ENCODE measurements at regions not wholly inside any gene's neighbourhood (a gene's known extent, or its start where the extent isn't known, plus 50 kb on each side); places are given as distances from the start of the nearest gene placed in this dataset.

DNA sequence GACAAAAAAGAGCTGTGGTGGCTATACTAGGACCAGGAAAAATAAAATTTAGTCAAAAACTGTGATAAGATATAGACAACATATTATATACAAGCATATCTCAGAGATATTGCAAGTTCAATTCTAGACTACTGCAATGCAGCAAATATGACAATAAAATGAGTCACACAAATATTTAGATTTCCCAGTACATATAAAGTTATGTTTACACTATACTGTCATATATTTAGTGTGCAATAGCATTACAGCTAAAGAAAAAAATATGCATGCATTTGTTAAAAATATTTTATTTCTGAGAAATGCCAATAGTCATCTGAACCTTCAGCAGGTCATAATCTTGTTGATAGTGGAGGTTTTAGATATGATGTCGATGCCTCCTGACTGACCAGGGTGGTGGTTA is 72.1 kb downstream of the AKR1C4 start:
- TF ChIP-seq, protein P1, sequence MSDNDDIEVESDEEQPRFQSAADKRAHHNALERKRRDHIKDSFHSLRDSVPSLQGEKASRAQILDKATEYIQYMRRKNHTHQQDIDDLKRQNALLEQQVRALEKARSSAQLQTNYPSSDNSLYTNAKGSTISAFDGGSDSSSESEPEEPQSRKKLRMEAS (IDR thresholded peaks at IDR 0.05; ENCODE audit: low read depth, low read length): no peak
- TF ChIP-seq MYC (IDR thresholded peaks at IDR 0.05; ENCODE audit: low read depth, low read length) (no peak), CTCF (IDR thresholded peaks at IDR 0.05; ENCODE audit: low read depth, low read length) (no peak), POLR2A (IDR thresholded peaks at IDR 0.05; ENCODE audit: extremely low read depth, insufficient read length) (no peak)
- H3K4me3 ChIP-seq (ENCODE audit: low read depth, low read length): no peak overlapping the region
- DNase-seq (ENCODE audit: low read depth): no peak

GRCh38 chr10:5269791-5270190 is 73.2 kb downstream of the AKR1C4 start:
- TF ChIP-seq POLR2A (IDR thresholded peaks at IDR 0.05; ENCODE audit: extremely low read depth, insufficient read length): no peak
- TF ChIP-seq CTCF (IDR thresholded peaks at IDR 0.05; ENCODE audit: low read depth, low read length): no peak
- TF ChIP-seq, protein P1 (IDR thresholded peaks at IDR 0.05; ENCODE audit: low read depth, low read length): no peak
- no peak for TF ChIP-seq MYC (IDR thresholded peaks at IDR 0.05; ENCODE audit: low read depth, low read length)
- no peak overlapping the region for H3K4me3 ChIP-seq (ENCODE audit: low read depth, low read length)
- DNase-seq (ENCODE audit: low read depth): no peak

DNA sequence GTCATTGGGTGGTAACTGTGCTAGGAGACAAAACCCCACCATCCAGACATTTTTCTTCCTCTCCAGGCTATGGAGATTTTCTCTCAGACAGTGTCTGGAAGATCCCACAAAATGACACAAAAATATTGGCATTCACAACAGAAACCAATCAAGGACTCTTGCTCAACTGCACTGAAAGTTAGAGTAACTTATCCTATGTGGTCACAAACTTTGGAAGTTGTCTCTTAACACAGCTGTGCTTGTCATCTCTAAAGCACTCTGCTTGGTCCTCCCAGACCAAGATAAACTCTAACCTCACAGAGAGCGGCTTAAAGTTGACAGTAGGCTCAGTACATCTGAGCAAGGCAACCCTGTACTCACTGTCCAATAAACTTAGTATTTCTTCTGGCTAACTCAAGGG is 74.9 kb downstream of the AKR1C4 start:
- TF ChIP-seq CTCF (IDR thresholded peaks at IDR 0.05; ENCODE audit: low read depth, low read length) (no peak), MYC (IDR thresholded peaks at IDR 0.05; ENCODE audit: low read depth, low read length) (no peak), POLR2A (IDR thresholded peaks at IDR 0.05; ENCODE audit: extremely low read depth, insufficient read length) (no peak)
- TF ChIP-seq, protein P1 (IDR thresholded peaks at IDR 0.05; ENCODE audit: low read depth, low read length): no peak
- no peak overlapping the region for H3K4me3 ChIP-seq (ENCODE audit: low read depth, low read length)
- no peak for DNase-seq (ENCODE audit: low read depth)

GRCh38 chr10:5272065-5272803 is 75.6 kb downstream of the AKR1C4 start:
- TF ChIP-seq CTCF (IDR thresholded peaks at IDR 0.05; ENCODE audit: low read depth, low read length) (no peak), POLR2A (IDR thresholded peaks at IDR 0.05; ENCODE audit: extremely low read depth, insufficient read length) (no peak), MYC (IDR thresholded peaks at IDR 0.05; ENCODE audit: low read depth, low read length) (no peak)
- TF ChIP-seq, protein P1 (IDR thresholded peaks at IDR 0.05; ENCODE audit: low read depth, low read length): no peak
- DNase-seq (ENCODE audit: low read depth): no peak
- H3K4me3 ChIP-seq (ENCODE audit: low read depth, low read length): no peak overlapping the region

GRCh38 chr10:5274795-5275194 is 78.2 kb downstream of the AKR1C4 start:
- H3K4me3 ChIP-seq (ENCODE audit: low read depth, low read length): no peak overlapping the region
- no peak for DNase-seq (ENCODE audit: low read depth)
- TF ChIP-seq CTCF (IDR thresholded peaks at IDR 0.05; ENCODE audit: low read depth, low read length): no peak
- no peak for TF ChIP-seq POLR2A (IDR thresholded peaks at IDR 0.05; ENCODE audit: extremely low read depth, insufficient read length)
- TF ChIP-seq MYC (IDR thresholded peaks at IDR 0.05; ENCODE audit: low read depth, low read length): no peak
- TF ChIP-seq, protein P1 (IDR thresholded peaks at IDR 0.05; ENCODE audit: low read depth, low read length): no peak
